Transverse colon (tissue), 4 donors: ENCODE measurements at regions not wholly inside any gene's neighbourhood (a gene's known extent, or its start where the extent isn't known, plus 50 kb on each side); places are given as distances from the start of the nearest gene placed in this dataset.

Source experiments
- DNase-seq: peaks from one replicate; pipeline ENCODE4 v3.0.0-alpha.2; 2019
- H3K27ac ChIP-seq, 4 donors: fragments of 200-600 bp; sonication (generic); 2 replicates each; pipeline ENCODE4 v1.5.1; 2016 to 2018; ENCODE audit warnings: inconsistent platforms in 4 of 4
- H3K27me3 ChIP-seq: fragments of 200-600 bp; sonication (generic); 2 replicates; pipeline ENCODE4 v1.5.1; 2017; ENCODE audit warnings: inconsistent platforms
- H3K36me3 ChIP-seq, 4 donors: fragments of 200-600 bp; sonication (generic); 2 replicates each; pipeline ENCODE4 v1.5.1; 2017 to 2019; ENCODE audit warnings: inconsistent platforms in 4 of 4
- H3K4me1 ChIP-seq, 4 donors: fragments of 200-600 bp; sonication (generic); 2 replicates each; pipeline ENCODE4 v1.5.1; 2017 to 2020; ENCODE audit warnings: inconsistent platforms in 4 of 4
- H3K4me3 ChIP-seq, 4 donors: fragments of 200-600 bp; sonication (generic); 1 replicate in 1 of 4; 2 replicates in 3 of 4; pipeline versions ENCODE4 v1.5.1 to v1.6.1; 2017 to 2019; ENCODE audit warnings: inconsistent platforms in 4 of 4
- H3K9me3 ChIP-seq, 2 donors: fragments of 200-600 bp; sonication (generic); 2 replicates each; pipeline ENCODE4 v1.5.1; 2017 to 2019; ENCODE audit warnings: inconsistent platforms in 2 of 2
- CTCF ChIP-seq, 5 experiments: fragments of 200-600 bp in 3 of 5; fragments of 450-650 bp in 2 of 5; sonication (generic) in 3 of 5; IDR thresholded peaks; 1 replicate in 2 of 5; 2 replicates in 3 of 5; pipeline ENCODE4 v1.5.1; 2016 to 2017; ENCODE audit warnings: antibody characterized with exemption in 5 of 5, inconsistent platforms in 3 of 5, mild to moderate bottlenecking in 2 of 5, moderate library complexity in 1 of 5
- EP300 ChIP-seq: sonication (generic); formaldehyde crosslinking; IDR thresholded peaks from one replicate; pipeline ENCODE4 v1.6.1; 2017; ENCODE audit warnings: antibody characterized with exemption, low read depth
- POLR2A ChIP-seq: fragments of 450-650 bp; IDR thresholded peaks from one replicate; pipeline ENCODE4 v1.6.1; 2016; ENCODE audit warnings: antibody characterized with exemption, mild to moderate bottlenecking, moderate library complexity
- POLR2AphosphoS5 ChIP-seq, 3 donors: sonication (generic); formaldehyde crosslinking; IDR thresholded peaks; one replicate each; pipeline ENCODE4 v1.6.1; 2016; ENCODE audit warnings: antibody characterized with exemption in 3 of 3
- WGBS, 2 donors: methylation state at CpG; one replicate each; pipeline ENCODE4 v1.1.5; 2018; ENCODE audit warnings: low coverage in 1 of 2; 5-methylcytosine and 5-hydroxymethylcytosine counted together
- in situ Hi-C, 4 donors: fragments of 200-750 bp; cut with MboI; loops; one replicate each; pipeline versions ENCODE4 v1.15.0 to v1.15.1; 2017; ENCODE audit warnings: low sequenced_read_pairs in 3 of 4, low pct_ligation_motif_present in 1 of 4, low pct_unique_long_range_greater_than_20kb in 1 of 4
- intact Hi-C: fragments of 100-400 bp; cut with DNase I; formaldehyde crosslinking; loops from one replicate; pipeline ENCODE4 v1.15.1; 2023; ENCODE audit warnings: low total_unique reads

- TF ChIP-seq POLR2AphosphoS5 (IDR thresholded peaks at IDR 0.05): no peak
- TF ChIP-seq EP300: no peak
- no peak for TF ChIP-seq POLR2A
- no peak for TF ChIP-seq CTCF (IDR thresholded peaks at IDR 0.05)
- in situ Hi-C loops (loop anchor here in 1 of 4 donors (25.0 kb wide), 1 partner anchor 94 kb away; no protein-coding TSS in a partner anchor), intact Hi-C loops (no loop called here)
- H3K4me3 ChIP-seq: no peak overlapping the region
- H3K27ac ChIP-seq: no peak overlapping the region
- DNase-seq: no peak
- H3K9me3 ChIP-seq: no peaks in the 10 kb centered on the region
- no peaks in the 10 kb centered on the region for H3K36me3 ChIP-seq
- 50 to 62% methylated on average over 2 of the region's 2 CpGs for WGBS, 2 donors
- no peaks in the 10 kb centered on the region for H3K27me3 ChIP-seq
- H3K4me1 ChIP-seq: no peaks in the 10 kb centered on the region
These were observed 156.8 kb upstream of the COL8A1 start for GRCh38 chr3:99481561-99481960.

GRCh38 chr3:99479768-99480167 lies 158.6 kb upstream of the COL8A1 start:
- DNase-seq: no peak
- WGBS, 2 donors: 73 to 79% methylated on average over 2 of the region's 2 CpGs
- H3K27ac ChIP-seq: no peak overlapping the region
- intact Hi-C loops: no loop called here
- no peaks in the 10 kb centered on the region for H3K4me1 ChIP-seq
- H3K36me3 ChIP-seq: no peaks in the 10 kb centered on the region
- TF ChIP-seq POLR2A (no peak), EP300 (no peak), CTCF (IDR thresholded peaks at IDR 0.05) (no peak), POLR2AphosphoS5 (IDR thresholded peaks at IDR 0.05) (no peak)
- H3K27me3 ChIP-seq: no peaks in the 10 kb centered on the region
- H3K4me3 ChIP-seq: no peak overlapping the region
- H3K9me3 ChIP-seq: no peaks in the 10 kb centered on the region
- in situ Hi-C loops: loop anchor here in 1 of 4 donors (25.0 kb wide), 1 partner anchor 92 kb away; no protein-coding TSS in a partner anchor

- Histone ChIP-seq H3K27me3 (no peaks in the 10 kb centered on the region), H3K4me3 (no peak overlapping the region), H3K27ac (no peak overlapping the region), H3K36me3 (no peaks in the 10 kb centered on the region), H3K4me1 (no peaks in the 10 kb centered on the region), H3K9me3 (no peaks in the 10 kb centered on the region)
- 90 to 100% methylated on average over 1 of the region's 1 CpG for WGBS, 2 donors
- in situ Hi-C loops: loop anchor here in 1 of 4 donors (25.0 kb wide), 1 partner anchor 90 kb away; no protein-coding TSS in a partner anchor
- intact Hi-C loops: no loop called here
- no peak for DNase-seq
- TF ChIP-seq EP300 (no peak), POLR2AphosphoS5 (IDR thresholded peaks at IDR 0.05) (no peak), CTCF (IDR thresholded peaks at IDR 0.05) (no peak)
These were observed 160.7 kb upstream of the COL8A1 start for GRCh38 chr3:99477650-99478049.

GRCh38 chr3:99475229-99475628 lies 163.2 kb upstream of the COL8A1 start:
- Histone ChIP-seq H3K27me3 (no peaks in the 10 kb centered on the region), H3K4me1 (no peaks in the 10 kb centered on the region), H3K4me3 (no peak overlapping the region), H3K9me3 (no peaks in the 10 kb centered on the region), H3K36me3 (no peaks in the 10 kb centered on the region), H3K27ac (no peak overlapping the region)
- 62 to 63% methylated on average over 2 of the region's 2 CpGs for WGBS, 2 donors
- no peak for DNase-seq
- TF ChIP-seq POLR2AphosphoS5 (IDR thresholded peaks at IDR 0.05) (no peak), CTCF (IDR thresholded peaks at IDR 0.05) (no peak), POLR2A (no peak), EP300 (no peak)
- in situ Hi-C loops: loop anchor here in 1 of 4 donors (25.0 kb wide), 1 partner anchor 88 kb away; no protein-coding TSS in a partner anchor
- intact Hi-C loops: no loop called here
